SKM-1 (cell line): ENCODE measurements at regions not wholly inside any gene's neighbourhood (a gene's known extent, or its start where the extent isn't known, plus 50 kb on each side); places are given as distances from the start of the nearest gene placed in this dataset.

Experiments
- DNase-seq: peaks from one replicate; lab custom pipeline; 2025; ENCODE audit not compliant: unreplicated experiment; lab: John Stamatoyannopoulos, UW

- no peak for DNase-seq
Observed at GRCh38 chr14:84195514-84195913, 1334.4 kb upstream of the FLRT2 start.

GRCh38 chr14:84197704-84198103, 1332.2 kb upstream of the FLRT2 start:
- DNase-seq, result no peak

- DNase-seq, result no peak
Observed at GRCh38 chr14:84202486-84202885, 1327.5 kb upstream of the FLRT2 start.

- no peak for DNase-seq
Observed at GRCh38 chr14:84203896-84204295, 1326.0 kb upstream of the FLRT2 start.

- no peak for DNase-seq
Observed at GRCh38 chr14:84208451-84208850, 1321.5 kb upstream of the FLRT2 start.

GRCh38 chr14:84209031-84209430, 1320.9 kb upstream of the FLRT2 start:
- DNase-seq, result no peak

GRCh38 chr14:84217066-84217465, 1312.9 kb upstream of the FLRT2 start:
- DNase-seq, result no peak

GRCh38 chr14:84225268-84225667, 1304.7 kb upstream of the FLRT2 start:
- DNase-seq, result no peak

GRCh38 chr14:84228702-84229101, 1301.2 kb upstream of the FLRT2 start:
- DNase-seq, result no peak

- no peak for DNase-seq
Observed at GRCh38 chr14:84234281-84234680, 1295.7 kb upstream of the FLRT2 start.

GRCh38 chr14:84236290-84236689, 1293.7 kb upstream of the FLRT2 start:
- DNase-seq, result no peak

- no peak for DNase-seq
Observed at GRCh38 chr14:84237881-84238280, 1292.1 kb upstream of the FLRT2 start.

- no peak for DNase-seq
Observed at GRCh38 chr14:84247693-84248092, 1282.3 kb upstream of the FLRT2 start.

- DNase-seq, result no peak
Observed at GRCh38 chr14:84250893-84251292, 1279.1 kb upstream of the FLRT2 start.

GRCh38 chr14:84251411-84252115, 1278.4 kb upstream of the FLRT2 start:
- no peak for DNase-seq

GRCh38 chr14:84252706-84253105, 1277.2 kb upstream of the FLRT2 start:
- no peak for DNase-seq

- DNase-seq, result no peak
Observed at GRCh38 chr14:84253326-84253725, 1276.6 kb upstream of the FLRT2 start.

GRCh38 chr14:84254290-84254689, 1275.7 kb upstream of the FLRT2 start:
- DNase-seq, result no peak

- DNase-seq, result no peak
Observed at GRCh38 chr14:84262932-84263331, 1267.0 kb upstream of the FLRT2 start.

- no peak for DNase-seq
Observed at GRCh38 chr14:84272290-84272721, 1257.6 kb upstream of the FLRT2 start.

- no peak for DNase-seq
Observed at GRCh38 chr14:84273181-84273580, 1256.8 kb upstream of the FLRT2 start.

- no peak for DNase-seq
Observed at GRCh38 chr14:84282618-84283017, 1247.3 kb upstream of the FLRT2 start.

GRCh38 chr14:84288781-84289180, 1241.2 kb upstream of the FLRT2 start:
- no peak for DNase-seq
